ENCODE measurements at regions not wholly inside any gene's neighbourhood (a gene's known extent, or its start where the extent isn't known, plus 50 kb on each side); places are given as distances from the start of the nearest gene placed in this dataset.

GRCh38 chr4:24279469-24279868 is 304.9 kb downstream of the DHX15 start:
- DNase-seq = no peak

- no peak for DNase-seq
Observed at GRCh38 chr4:24278693-24279092, 305.7 kb downstream of the DHX15 start.

GRCh38 chr4:24274381-24274941 is 309.9 kb downstream of the DHX15 start:
- peak; percentile 88 for DNase-seq

- no peak for DNase-seq
Observed at GRCh38 chr4:24273136-24273535, 311.2 kb downstream of the DHX15 start.

GRCh38 chr4:24266951-24267722 is 317.2 kb downstream of the DHX15 start:
- peak; percentile 80 for DNase-seq

GRCh38 chr4:24265989-24266388 is 318.4 kb downstream of the DHX15 start:
- no peak for DNase-seq

- peak; percentile 51 for DNase-seq
Observed at GRCh38 chr4:24262616-24263015, 321.7 kb downstream of the DHX15 start.

- DNase-seq = no peak
Observed at GRCh38 chr4:24262084-24262483, 322.3 kb downstream of the DHX15 start.

- peak; percentile 24 for DNase-seq
Observed at GRCh38 chr4:24260923-24261564, 323.3 kb downstream of the DHX15 start.

GRCh38 chr4:24260133-24260715 is 324.1 kb downstream of the DHX15 start:
- DNase-seq = no peak

GRCh38 chr4:24256547-24256946 is 327.8 kb downstream of the DHX15 start:
- DNase-seq = no peak

- DNase-seq = peak; percentile 64
Observed at GRCh38 chr4:24256066-24256465, 328.3 kb downstream of the DHX15 start.

GRCh38 chr4:24252121-24252520 is 332.2 kb downstream of the DHX15 start:
- no peak for DNase-seq

- DNase-seq = no peak
Observed at GRCh38 chr4:24251589-24251988, 332.8 kb downstream of the DHX15 start.

GRCh38 chr4:24249972-24250371 is 334.4 kb downstream of the DHX15 start:
- no peak for DNase-seq

GRCh38 chr4:24248674-24249630 is 335.4 kb downstream of the DHX15 start:
- DNase-seq = no peak

- DNase-seq = peak; percentile 21
Observed at GRCh38 chr4:24245491-24245820, 338.9 kb downstream of the DHX15 start.

- peak; percentile 9 for DNase-seq
Observed at GRCh38 chr4:24244663-24245490, 339.5 kb downstream of the DHX15 start.

- DNase-seq = no peak
Observed at GRCh38 chr4:24243641-24244040, 340.7 kb downstream of the DHX15 start.

GRCh38 chr4:24241511-24241910 is 342.8 kb downstream of the DHX15 start:
- DNase-seq = no peak

GRCh38 chr4:24240655-24241054 is 343.7 kb downstream of the DHX15 start:
- DNase-seq = no peak

GRCh38 chr4:24237709-24238108 is 346.6 kb downstream of the DHX15 start:
- DNase-seq = no peak
